ENCODE measurements at regions not wholly inside any gene's neighbourhood (a gene's known extent, or its start where the extent isn't known, plus 50 kb on each side); places are given as distances from the start of the nearest gene placed in this dataset.
"Not testable (repeated sequence)": the region's sequence is repeated elsewhere in the genome, so short reads cannot be mapped to it uniquely, and the experiment has no call there.

DNA sequence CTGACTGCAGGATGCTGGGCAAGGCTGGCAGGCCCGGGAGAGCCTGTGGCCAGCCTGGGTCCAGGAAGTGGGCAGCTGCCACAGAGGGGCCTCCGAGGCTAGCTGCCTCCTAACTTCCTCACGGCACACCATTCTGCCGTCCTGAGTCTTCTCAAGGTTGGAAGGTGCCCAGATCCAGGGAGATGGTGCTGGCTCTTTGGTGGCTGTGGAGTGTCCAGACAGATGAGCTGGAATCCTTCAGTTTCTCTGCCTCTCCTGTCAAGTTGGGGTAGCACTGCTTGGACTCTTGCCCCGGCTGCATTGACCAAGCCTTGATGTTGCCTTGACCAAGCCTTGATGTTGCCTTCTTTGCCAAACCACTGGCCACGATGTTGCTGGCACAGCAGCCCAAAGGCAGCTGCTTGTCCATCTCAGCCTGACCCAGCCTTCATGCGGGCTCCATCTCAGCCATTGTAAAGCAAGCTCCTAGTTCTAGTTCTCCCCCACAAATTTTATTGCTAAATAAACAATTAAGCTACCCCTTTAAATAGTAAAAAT lies 75.1 kb upstream of the AFDN start:
- H3K79me2 ChIP-seq (ENCODE audit: insufficient read depth, low read length), result no peaks in the 10 kb centered on the region
- H3K36me3 ChIP-seq (ENCODE audit: low read length), result no peaks in the 10 kb centered on the region
- no peak overlapping the region for H3K27ac ChIP-seq (ENCODE audit: low read depth, low read length)
- no peak overlapping the region for H3K9ac ChIP-seq (ENCODE audit: low read length)
- no peaks in the 10 kb centered on the region for H3K9me3 ChIP-seq (ENCODE audit: insufficient read depth, low read length)
- no peaks in the 10 kb centered on the region for H3K9me2 ChIP-seq (replicated peaks; ENCODE audit: insufficient read depth, low read length)
- H4K20me1 ChIP-seq (ENCODE audit: low read depth, low read length), result no peaks in the 10 kb centered on the region
- H3K27me3 ChIP-seq (ENCODE audit: low read length), result 0 out of 2 replicates have a peak, but pooled peaks cover 2% of the 10 kb centered on the region
- no peak overlapping the region for H3K4me2 ChIP-seq (ENCODE audit: low read depth, low read length, poor library complexity, severe bottlenecking)
- no peak overlapping the region for H2AFZ ChIP-seq (ENCODE audit: low read depth, low read length, severe bottlenecking)
- H3K4me3 ChIP-seq (ENCODE audit: insufficient read depth, low read length, poor library complexity, severe bottlenecking), result no peak overlapping the region
- H3F3A ChIP-seq (ENCODE audit: insufficient read depth), result no peaks in the 10 kb centered on the region
- TF ChIP-seq, protein P1, sequence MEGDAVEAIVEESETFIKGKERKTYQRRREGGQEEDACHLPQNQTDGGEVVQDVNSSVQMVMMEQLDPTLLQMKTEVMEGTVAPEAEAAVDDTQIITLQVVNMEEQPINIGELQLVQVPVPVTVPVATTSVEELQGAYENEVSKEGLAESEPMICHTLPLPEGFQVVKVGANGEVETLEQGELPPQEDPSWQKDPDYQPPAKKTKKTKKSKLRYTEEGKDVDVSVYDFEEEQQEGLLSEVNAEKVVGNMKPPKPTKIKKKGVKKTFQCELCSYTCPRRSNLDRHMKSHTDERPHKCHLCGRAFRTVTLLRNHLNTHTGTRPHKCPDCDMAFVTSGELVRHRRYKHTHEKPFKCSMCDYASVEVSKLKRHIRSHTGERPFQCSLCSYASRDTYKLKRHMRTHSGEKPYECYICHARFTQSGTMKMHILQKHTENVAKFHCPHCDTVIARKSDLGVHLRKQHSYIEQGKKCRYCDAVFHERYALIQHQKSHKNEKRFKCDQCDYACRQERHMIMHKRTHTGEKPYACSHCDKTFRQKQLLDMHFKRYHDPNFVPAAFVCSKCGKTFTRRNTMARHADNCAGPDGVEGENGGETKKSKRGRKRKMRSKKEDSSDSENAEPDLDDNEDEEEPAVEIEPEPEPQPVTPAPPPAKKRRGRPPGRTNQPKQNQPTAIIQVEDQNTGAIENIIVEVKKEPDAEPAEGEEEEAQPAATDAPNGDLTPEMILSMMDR (IDR thresholded peaks at IDR 0.05; ENCODE audit: insufficient read depth, low read length, poor library complexity, severe bottlenecking), result no peak
- no peak for TF ChIP-seq EZH2phosphoT487 (conservative IDR thresholded peaks at IDR 0.05; ENCODE audit: low read length)

DNA sequence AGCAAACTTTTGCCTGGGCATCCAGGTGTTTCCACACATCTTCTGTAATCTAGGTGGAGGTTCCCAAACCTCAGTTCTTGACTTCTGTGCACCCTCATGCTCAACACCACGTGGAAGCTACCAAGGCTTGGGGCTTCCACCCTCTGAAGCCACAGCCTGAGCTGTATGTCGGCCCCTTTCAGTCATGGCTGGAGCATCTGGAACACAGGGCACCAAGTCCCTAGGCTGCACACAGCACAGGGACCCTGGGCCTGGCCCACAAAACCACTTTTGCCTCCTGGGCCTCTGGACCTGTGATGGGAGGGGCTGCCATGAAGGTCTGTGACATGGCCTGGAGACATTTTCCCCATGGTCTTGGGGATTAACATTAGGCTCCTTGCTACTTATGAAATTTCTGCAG lies 73.4 kb upstream of the AFDN start:
- not testable (repeated sequence) for H3K9ac ChIP-seq (ENCODE audit: low read length); H3K4me3 ChIP-seq (ENCODE audit: insufficient read depth, low read length, poor library complexity, severe bottlenecking); H3K9me2 ChIP-seq (replicated peaks; ENCODE audit: insufficient read depth, low read length); H3K4me2 ChIP-seq (ENCODE audit: low read depth, low read length, poor library complexity, severe bottlenecking); H4K20me1 ChIP-seq (ENCODE audit: low read depth, low read length); H3K9me3 ChIP-seq (ENCODE audit: insufficient read depth, low read length); H3K27me3 ChIP-seq (ENCODE audit: low read length); H2AFZ ChIP-seq (ENCODE audit: low read depth, low read length, severe bottlenecking); H3K79me2 ChIP-seq (ENCODE audit: insufficient read depth, low read length); H3K27ac ChIP-seq (ENCODE audit: low read depth, low read length); H3F3A ChIP-seq (ENCODE audit: insufficient read depth); H3K36me3 ChIP-seq (ENCODE audit: low read length)

DNA sequence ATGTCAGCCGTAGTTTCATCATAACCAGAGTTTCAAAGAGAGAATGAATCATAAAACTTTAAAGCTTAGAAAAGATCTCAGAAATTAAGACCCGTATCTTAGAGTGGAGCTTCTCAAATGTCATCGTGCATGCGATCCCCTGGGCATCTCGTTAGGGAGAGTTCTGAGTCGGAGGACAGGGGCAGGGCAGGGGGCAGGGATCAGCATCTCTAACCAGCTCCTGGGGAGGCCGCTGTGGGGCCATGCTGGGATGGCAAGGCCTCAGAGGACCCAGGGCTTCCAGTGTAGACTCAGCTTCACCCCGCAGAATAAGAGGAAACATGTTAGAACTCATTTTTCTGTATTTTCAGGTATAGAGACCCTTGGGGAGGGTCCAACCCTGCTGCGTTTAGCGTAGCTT lies 72.0 kb upstream of the AFDN start:
- no peak overlapping the region for H3K27ac ChIP-seq (ENCODE audit: low read depth, low read length)
- no peaks in the 10 kb centered on the region for H4K20me1 ChIP-seq (ENCODE audit: low read depth, low read length)
- no peak overlapping the region for H3K4me2 ChIP-seq (ENCODE audit: low read depth, low read length, poor library complexity, severe bottlenecking)
- 0 out of 2 replicates have a peak, but pooled peaks cover 3% of the 10 kb centered on the region for H3K27me3 ChIP-seq (ENCODE audit: low read length)
- TF ChIP-seq EZH2phosphoT487 (conservative IDR thresholded peaks at IDR 0.05; ENCODE audit: low read length), result no peak
- TF ChIP-seq, protein P1 (IDR thresholded peaks at IDR 0.05; ENCODE audit: insufficient read depth, low read length, poor library complexity, severe bottlenecking), result no peak
- no peaks in the 10 kb centered on the region for H3K9me2 ChIP-seq (replicated peaks; ENCODE audit: insufficient read depth, low read length)
- H3K79me2 ChIP-seq (ENCODE audit: insufficient read depth, low read length), result no peaks in the 10 kb centered on the region
- no peak overlapping the region for H3K9ac ChIP-seq (ENCODE audit: low read length)
- no peaks in the 10 kb centered on the region for H3K9me3 ChIP-seq (ENCODE audit: insufficient read depth, low read length)
- no peak overlapping the region for H3K4me3 ChIP-seq (ENCODE audit: insufficient read depth, low read length, poor library complexity, severe bottlenecking)
- H3K36me3 ChIP-seq (ENCODE audit: low read length), result no peaks in the 10 kb centered on the region
- H3F3A ChIP-seq (ENCODE audit: insufficient read depth), result no peaks in the 10 kb centered on the region
- no peak overlapping the region for H2AFZ ChIP-seq (ENCODE audit: low read depth, low read length, severe bottlenecking)

DNA sequence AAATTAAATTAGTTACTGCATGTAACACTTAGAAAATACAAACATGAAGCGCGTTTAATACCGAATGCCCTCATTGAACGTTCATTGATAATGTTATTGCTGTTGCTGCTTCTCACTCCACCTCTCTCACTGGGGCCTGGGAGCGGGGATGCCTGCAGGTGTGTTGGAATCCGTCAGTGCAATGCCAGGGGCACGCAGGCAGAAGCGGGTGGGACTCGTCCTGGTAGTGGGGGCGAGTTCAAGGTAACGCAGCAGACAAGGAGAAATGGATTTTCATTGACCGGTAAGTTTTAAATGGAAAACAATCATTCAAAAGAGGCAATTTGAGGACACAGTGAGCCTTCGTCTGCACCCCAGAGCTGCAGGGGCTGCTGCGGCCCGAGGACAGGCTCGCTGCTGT lies 71.2 kb upstream of the AFDN start:
- no peak overlapping the region for H2AFZ ChIP-seq (ENCODE audit: low read depth, low read length, severe bottlenecking)
- H3K27me3 ChIP-seq (ENCODE audit: low read length), result 0 out of 2 replicates have a peak, but pooled peaks cover 3% of the 10 kb centered on the region
- no peak overlapping the region for H3K27ac ChIP-seq (ENCODE audit: low read depth, low read length)
- H3K36me3 ChIP-seq (ENCODE audit: low read length), result no peaks in the 10 kb centered on the region
- no peak overlapping the region for H3K4me2 ChIP-seq (ENCODE audit: low read depth, low read length, poor library complexity, severe bottlenecking)
- H4K20me1 ChIP-seq (ENCODE audit: low read depth, low read length), result no peaks in the 10 kb centered on the region
- H3K9ac ChIP-seq (ENCODE audit: low read length), result no peak overlapping the region
- no peak overlapping the region for H3K4me3 ChIP-seq (ENCODE audit: insufficient read depth, low read length, poor library complexity, severe bottlenecking)
- no peaks in the 10 kb centered on the region for H3F3A ChIP-seq (ENCODE audit: insufficient read depth)
- H3K9me2 ChIP-seq (replicated peaks; ENCODE audit: insufficient read depth, low read length), result no peaks in the 10 kb centered on the region
- TF ChIP-seq EZH2phosphoT487 (conservative IDR thresholded peaks at IDR 0.05; ENCODE audit: low read length), result no peak
- TF ChIP-seq, protein P1 (IDR thresholded peaks at IDR 0.05; ENCODE audit: insufficient read depth, low read length, poor library complexity, severe bottlenecking), result no peak
- H3K9me3 ChIP-seq (ENCODE audit: insufficient read depth, low read length), result no peaks in the 10 kb centered on the region
- H3K79me2 ChIP-seq (ENCODE audit: insufficient read depth, low read length), result no peaks in the 10 kb centered on the region
